ENCODE measurements at regions not wholly inside any gene's neighbourhood (a gene's known extent, or its start where the extent isn't known, plus 50 kb on each side); places are given as distances from the start of the nearest gene placed in this dataset.

- no peak for TF ChIP-seq CTCF (IDR thresholded peaks at IDR 0.05)
Observed at GRCh38 chr7:37504801-37505200, 56.1 kb upstream of the ELMO1 start.

- no peak for TF ChIP-seq CTCF (IDR thresholded peaks at IDR 0.05)
Observed at GRCh38 chr7:37505750-37506353, 57.2 kb upstream of the ELMO1 start.

DNA sequence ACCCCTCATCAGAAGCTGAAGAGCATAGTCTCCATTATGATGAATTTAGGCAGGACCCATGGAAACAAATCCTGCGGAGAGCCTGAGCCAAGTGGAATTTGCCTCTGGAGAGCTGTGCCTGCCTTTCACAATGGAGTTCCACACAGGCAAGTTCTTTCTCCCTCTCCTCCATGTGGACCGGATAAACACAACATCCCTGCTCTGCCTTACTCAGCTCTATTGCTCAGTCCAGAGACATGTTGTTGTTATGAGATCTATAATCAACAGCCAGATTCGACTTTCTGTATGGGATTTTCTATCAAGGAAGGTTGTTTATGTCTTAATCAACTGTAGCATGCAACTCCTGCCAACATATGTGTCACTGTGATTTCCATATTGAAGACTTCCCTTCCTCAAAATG, 59.5 kb upstream of the ELMO1 start:
- TF ChIP-seq CTCF (IDR thresholded peaks at IDR 0.05) = no peak

DNA sequence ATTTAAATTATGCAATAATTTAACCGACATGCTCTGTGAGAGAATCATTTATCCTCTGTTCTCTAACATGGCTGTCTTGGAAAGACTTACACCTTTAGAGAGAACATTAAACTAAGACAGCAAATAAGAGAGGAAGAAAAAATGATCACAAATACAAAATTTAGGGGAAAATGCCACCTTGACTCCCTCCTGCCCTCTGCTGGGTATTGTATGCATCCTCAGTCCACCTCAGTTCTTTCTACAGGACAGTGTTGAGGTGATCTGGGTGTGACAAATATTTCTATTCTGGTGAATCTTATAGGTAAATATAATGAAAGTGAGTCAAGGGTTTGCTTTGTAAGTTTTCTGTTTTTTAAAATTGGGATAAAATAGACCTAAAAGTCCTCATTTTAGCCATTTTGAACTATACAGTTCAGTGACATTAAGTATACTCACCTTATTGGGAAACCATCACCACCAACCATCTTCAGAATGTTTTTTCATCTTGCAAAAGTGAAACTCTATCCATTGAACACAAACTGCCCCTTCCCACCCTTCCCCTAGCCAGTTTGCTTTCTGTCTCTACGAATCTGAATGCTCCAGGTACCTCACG, 61.5 kb upstream of the ELMO1 start:
- TF ChIP-seq CTCF (IDR thresholded peaks at IDR 0.05) = peak; percentile 77

DNA sequence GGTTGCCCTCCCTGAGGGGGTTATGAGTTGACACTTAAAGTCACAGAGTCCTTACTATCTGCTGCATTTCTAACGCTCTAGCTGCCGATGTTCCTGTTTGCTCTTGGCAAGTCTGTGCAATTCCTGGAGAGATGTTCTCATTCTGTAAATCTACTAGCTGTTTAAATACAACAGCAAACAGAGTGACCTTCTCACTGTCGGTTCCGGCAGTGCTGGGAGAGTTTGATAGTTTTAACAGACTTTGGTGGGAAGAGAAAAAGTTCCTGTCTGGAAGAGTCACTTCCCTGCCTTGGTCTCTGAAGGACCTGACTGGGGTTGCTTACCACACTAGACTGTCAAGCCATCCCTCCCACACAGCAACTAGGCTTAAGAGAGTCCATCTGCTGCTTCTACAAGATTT, 63.3 kb upstream of the ELMO1 start:
- TF ChIP-seq CTCF (IDR thresholded peaks at IDR 0.05) = no peak

DNA sequence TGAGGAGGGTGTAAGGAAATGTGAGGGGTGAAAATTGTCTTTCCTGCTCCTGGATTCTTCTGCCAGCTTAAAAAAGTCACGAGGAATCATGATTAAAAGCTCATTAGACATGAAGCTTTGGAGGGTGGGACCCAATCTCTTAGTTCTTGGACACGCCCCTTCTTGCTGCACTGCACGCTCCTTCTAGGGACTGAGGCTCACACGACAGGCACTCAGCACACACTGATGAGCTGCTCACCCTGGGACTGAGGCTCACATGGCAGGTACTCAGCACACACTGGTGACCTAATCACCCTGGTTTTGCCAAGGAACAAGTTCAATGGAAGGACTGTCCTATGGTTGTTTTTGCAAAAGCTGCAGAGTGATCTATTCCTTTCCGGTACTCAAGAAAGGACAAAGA, 65.8 kb upstream of the ELMO1 start:
- TF ChIP-seq CTCF (IDR thresholded peaks at IDR 0.05) = no peak

- TF ChIP-seq CTCF (IDR thresholded peaks at IDR 0.05) = no peak
Observed at GRCh38 chr7:37516664-37517063, 68.0 kb upstream of the ELMO1 start.

DNA sequence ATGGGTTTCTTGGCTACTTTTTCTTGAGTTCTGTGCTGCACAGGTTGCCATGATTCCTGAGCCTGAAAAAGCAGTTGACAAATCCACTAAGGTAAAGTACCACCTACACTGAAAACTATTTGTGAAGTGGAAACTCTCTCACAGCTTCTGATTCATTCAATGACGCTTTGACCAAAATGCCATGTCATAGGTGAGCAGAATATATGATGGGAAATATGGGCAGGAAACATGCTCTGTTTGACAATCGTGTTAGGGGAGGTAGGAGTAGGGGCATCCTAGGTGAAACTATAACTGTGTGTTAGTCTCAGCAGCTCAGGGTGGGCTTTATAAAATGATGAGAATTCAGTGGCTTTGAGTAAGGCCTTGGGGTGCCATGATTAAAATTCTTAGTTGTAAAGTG, 69.6 kb upstream of the ELMO1 start:
- TF ChIP-seq CTCF (IDR thresholded peaks at IDR 0.05) = no peak
